H1 (cell line): ENCODE measurements at regions not wholly inside any gene's neighbourhood (a gene's known extent, or its start where the extent isn't known, plus 50 kb on each side); places are given as distances from the start of the nearest gene placed in this dataset.

Experiments
- CTCF ChIA-PET: fragments of 300-600 bp; sonication (Branson Sonifier 250); formaldehyde crosslinking; loops from one replicate; lab custom pipeline; 2021; ENCODE audit not compliant: partially characterized antibody; lab: Charles Lee
- POLR2A ChIA-PET: fragments of 300-600 bp; sonication (Branson Sonifier 250); formaldehyde crosslinking; loops from one replicate; lab custom pipeline; 2021; ENCODE audit warnings: inconsistent platforms; ENCODE audit not compliant: partially characterized antibody; lab: Charles Lee
- DNase-seq, 2 experiments: peaks; one replicate each; pipeline versions ENCODE4 v3.0.0 to v3.0.0-alpha.2; 2010 to 2022; ENCODE audit warnings: low spot score in 2 of 2, low read depth in 1 of 2, mixed read lengths in 1 of 2
- FAIRE-seq: peaks from 2 replicates; lab custom pipeline; 2011; peaks lifted over from hg19 to GRCh38; lab: Jason Lieb, UNC
- H2AFZ ChIP-seq: 2 replicates; pipeline ENCODE4 v1.8.1; 2012; ENCODE audit warnings: low read length, inconsistent platforms
- H2AK5ac ChIP-seq: 2 replicates; pipeline ENCODE4 v1.6.1; 2013; ENCODE audit warnings: low read depth, low read length
- H2BK120ac ChIP-seq: replicated peaks from 2 replicates; pipeline ENCODE3; 2013; ENCODE audit warnings: low read depth, low read length, inconsistent platforms
- H2BK12ac ChIP-seq: 2 replicates; pipeline ENCODE4 v1.6.1; 2013; ENCODE audit warnings: low read depth, low read length
- H2BK15ac ChIP-seq: 2 replicates; pipeline ENCODE4 v1.6.1; 2013; ENCODE audit warnings: low read length
- H2BK20ac ChIP-seq: 2 replicates; pipeline ENCODE4 v1.6.1; 2013; ENCODE audit warnings: low read length
- H2BK5ac ChIP-seq: 2 replicates; pipeline ENCODE4 v1.6.1; 2013; ENCODE audit warnings: low read depth, low read length
- H3K14ac ChIP-seq: 2 replicates; pipeline ENCODE4 v1.6.1; 2013; ENCODE audit warnings: inconsistent platforms; ENCODE audit not compliant: insufficient read length
- H3K18ac ChIP-seq: 2 replicates; pipeline ENCODE4 v1.6.1; 2013; ENCODE audit warnings: low read length; ENCODE audit errors: extremely low read depth
- H3K23ac ChIP-seq: 2 replicates; pipeline ENCODE4 v1.6.1; 2013; ENCODE audit warnings: inconsistent platforms; ENCODE audit not compliant: insufficient read length
- H3K23me2 ChIP-seq: 2 replicates; pipeline ENCODE4 v1.6.1; 2013; ENCODE audit warnings: low read depth, low read length
- H3K27ac ChIP-seq: 2 replicates; pipeline ENCODE4 v1.6.1; 2011; ENCODE audit warnings: low read depth, low read length, inconsistent platforms
- H3K27me3 ChIP-seq, 4 experiments: replicated peaks in 1 of 4; 1 replicate in 1 of 4; 2 replicates in 3 of 4; pipeline versions ENCODE4 v1.6.1 to v1.8.1; 2011 to 2013; ENCODE audit warnings: low read length in 3 of 4, mild to moderate bottlenecking in 3 of 4, inconsistent platforms in 2 of 4, mixed read lengths in 2 of 4, moderate library complexity in 1 of 4; ENCODE audit not compliant: control insufficient read depth in 3 of 4, insufficient read depth in 3 of 4; ENCODE audit errors: extremely low read depth in 1 of 4
- H3K36me3 ChIP-seq, 4 experiments: 2 replicates each; pipeline versions ENCODE4 v1.6.1 to v1.8.1; 2011 to 2013; ENCODE audit warnings: mild to moderate bottlenecking in 4 of 4, low read length in 3 of 4, moderate library complexity in 2 of 4, control low read depth in 1 of 4, inconsistent platforms in 1 of 4; ENCODE audit not compliant: insufficient read depth in 4 of 4, control insufficient read depth in 2 of 4
- H3K4ac ChIP-seq: replicated peaks from 2 replicates; pipeline ENCODE3; 2013; ENCODE audit warnings: low read length, low read depth, mixed read lengths, inconsistent platforms; ENCODE audit not compliant: insufficient read length
- H3K4me1 ChIP-seq, 4 experiments: replicated peaks in 1 of 4; 1 replicate in 1 of 4; 2 replicates in 3 of 4; pipeline versions ENCODE4 v1.6.1 to v1.8.1; 2011 to 2013; ENCODE audit warnings: low read length in 3 of 4, inconsistent platforms in 2 of 4, mixed read lengths in 1 of 4; ENCODE audit not compliant: insufficient read depth in 4 of 4, control insufficient read depth in 3 of 4
- H3K4me2 ChIP-seq, 2 experiments: 2 replicates each; pipeline versions ENCODE4 v1.6.1 to v1.8.1; 2011 to 2013; ENCODE audit warnings: low read depth in 2 of 2, low read length in 2 of 2, control low read depth in 1 of 2, inconsistent platforms in 1 of 2, mild to moderate bottlenecking in 1 of 2; ENCODE audit not compliant: insufficient read depth in 1 of 2
- H3K4me3 ChIP-seq, 4 experiments: fragments of 200-600, 300-600 bp in 1 of 4; sonication (generic), shearing (Covaris generic), sonication (Bioruptor Twin) in 1 of 4; 2 replicates each; pipeline versions ENCODE4 v1.5.1 to v1.8.1; 2011 to 2016; ENCODE audit warnings: low read length in 4 of 4, low read depth in 3 of 4, control low read depth in 2 of 4, inconsistent platforms in 2 of 4, mild to moderate bottlenecking in 2 of 4, mixed read lengths in 1 of 4, moderate library complexity in 1 of 4; ENCODE audit not compliant: insufficient read depth in 2 of 4; ENCODE audit errors: extremely low read depth in 1 of 4
- H3K56ac ChIP-seq: replicated peaks from 2 replicates; pipeline ENCODE3; 2013; ENCODE audit warnings: low read depth, mild to moderate bottlenecking, mixed read lengths, low read length, inconsistent platforms; ENCODE audit not compliant: insufficient read length
- H3K79me1 ChIP-seq: 2 replicates; pipeline ENCODE4 v1.6.1; 2013; ENCODE audit warnings: low read depth, low read length, control low read depth
- H3K79me2 ChIP-seq, 2 experiments: 2 replicates each; pipeline versions ENCODE4 v1.6.1 to v1.8.1; 2012 to 2013; ENCODE audit warnings: low read length in 2 of 2, mild to moderate bottlenecking in 2 of 2, inconsistent platforms in 1 of 2; ENCODE audit not compliant: insufficient read depth in 2 of 2, control insufficient read depth in 1 of 2
- H3K9ac ChIP-seq, 4 experiments: replicated peaks in 1 of 4; 1 replicate in 1 of 4; 2 replicates in 3 of 4; pipeline versions ENCODE4 v1.6.1 to v1.8.1; 2011 to 2013; ENCODE audit warnings: low read depth in 3 of 4, low read length in 3 of 4, control low read depth in 2 of 4, mild to moderate bottlenecking in 2 of 4, moderate library complexity in 2 of 4, inconsistent platforms in 1 of 4; ENCODE audit errors: extremely low read depth in 1 of 4
- H3K9me3 ChIP-seq, 2 experiments: 2 replicates each; pipeline versions ENCODE4 v1.6.1 to v1.8.1; 2012 to 2013; ENCODE audit warnings: mild to moderate bottlenecking in 2 of 2, moderate library complexity in 2 of 2, control low read depth in 1 of 2, inconsistent platforms in 1 of 2, low read depth in 1 of 2, low read length in 1 of 2, mixed read lengths in 1 of 2; ENCODE audit not compliant: insufficient read depth in 2 of 2
- H4K20me1 ChIP-seq, 2 experiments: replicated peaks in 1 of 2; 2 replicates each; pipeline versions ENCODE3 to v1.8.1; 2011 to 2013; ENCODE audit warnings: inconsistent platforms in 2 of 2, low read length in 2 of 2, mild to moderate bottlenecking in 1 of 2; ENCODE audit not compliant: insufficient read depth in 2 of 2, control insufficient read depth in 1 of 2
- H4K5ac ChIP-seq: 2 replicates; pipeline ENCODE4 v1.6.1; 2013; ENCODE audit warnings: low read length, low read depth, mixed read lengths, inconsistent platforms; ENCODE audit not compliant: insufficient read length
- H4K8ac ChIP-seq: 2 replicates; pipeline ENCODE4 v1.8.0; 2013; ENCODE audit warnings: mild to moderate bottlenecking, moderate library complexity, low read length, inconsistent platforms; ENCODE audit not compliant: insufficient read depth; ENCODE audit errors: extremely low read depth
- H4K91ac ChIP-seq: replicated peaks from 2 replicates; pipeline ENCODE3; 2013; ENCODE audit warnings: low read length, mixed read lengths, inconsistent platforms; ENCODE audit not compliant: insufficient read length
- HDAC2 ChIP-seq, 2 experiments: fragments of 300-600 bp in 1 of 2; sonication (generic) in 1 of 2; IDR thresholded peaks; 2 replicates each; pipeline ENCODE4 v1.6.1; 2011 to 2012; ENCODE audit warnings: low read depth in 2 of 2, low read length in 2 of 2, mild to moderate bottlenecking in 2 of 2, moderate library complexity in 2 of 2, borderline replicate concordance in 1 of 2, inconsistent platforms in 1 of 2
- HDAC6 ChIP-seq: IDR thresholded peaks from one replicate; pipeline ENCODE4 v1.7.1; 2012; ENCODE audit warnings: low read depth, mild to moderate bottlenecking, inconsistent platforms, low read length, moderate library complexity
- KDM4A ChIP-seq: IDR thresholded peaks from one replicate; pipeline ENCODE4 v1.7.1; 2012; ENCODE audit warnings: low read depth, mild to moderate bottlenecking, moderate library complexity, low read length, inconsistent platforms; ENCODE audit not compliant: severe bottlenecking
- KDM5A ChIP-seq: fragments of 200-600 bp; IDR thresholded peaks from 2 replicates; pipeline ENCODE4 v1.7.1; 2012; ENCODE audit warnings: mild to moderate bottlenecking, low read length, inconsistent platforms, mixed read lengths
- NANOG ChIP-seq: IDR thresholded peaks from 2 replicates; pipeline ENCODE4 v1.6.1; 2011; ENCODE audit warnings: low read length, low read depth, mild to moderate bottlenecking, inconsistent platforms; ENCODE audit not compliant: insufficient read depth, poor library complexity, severe bottlenecking
- RFX5 ChIP-seq: IDR thresholded peaks from 2 replicates; pipeline ENCODE4 v1.6.1; 2011; ENCODE audit warnings: low read depth, low read length, improper control_type of control experiment, borderline replicate concordance
- RXRA ChIP-seq: IDR thresholded peaks from 2 replicates; pipeline ENCODE4 v1.6.1; 2011; ENCODE audit warnings: low read depth, mild to moderate bottlenecking, low read length, moderate library complexity; ENCODE audit not compliant: insufficient read depth
- SAP30 ChIP-seq: fragments of 300-600 bp; sonication (generic); IDR thresholded peaks from 2 replicates; pipeline ENCODE4 v1.7.1; 2012; ENCODE audit warnings: low read length, moderate library complexity, mild to moderate bottlenecking, inconsistent platforms; ENCODE audit not compliant: insufficient read depth, insufficient replicate concordance
- SP1 ChIP-seq: IDR thresholded peaks from 2 replicates; pipeline ENCODE4 v1.6.1; 2011; ENCODE audit warnings: low read depth, low read length
- SP4 ChIP-seq: IDR thresholded peaks from 2 replicates; pipeline ENCODE4 v1.6.1; 2012; ENCODE audit warnings: low read length, inconsistent platforms
- ZNF274 ChIP-seq: IDR thresholded peaks from 2 replicates; pipeline ENCODE4 v1.7.0; 2012; ENCODE audit warnings: low read length, borderline replicate concordance; ENCODE audit errors: extremely low read depth
- WGBS, 2 experiments: shearing (Covaris generic) in 1 of 2; methylation state at CpG; one replicate each; pipeline versions ENCODE4 v1.1.6 to v1.1.7; 2013 to 2015; ENCODE audit warnings: low lambda C conversion rate in 2 of 2, mixed read lengths in 2 of 2, inconsistent platforms in 1 of 2, low coverage in 1 of 2, missing lambda C conversion rate in 1 of 2; ENCODE audit not compliant: insufficient replicate concordance in 2 of 2, insufficient coverage in 1 of 2, insufficient read length in 1 of 2; ENCODE audit errors: extremely low coverage in 1 of 2, missing lambda C conversion rate in 1 of 2; 5-methylcytosine and 5-hydroxymethylcytosine counted together
- TF ChIP-seq, protein P1 (sequence below): IDR thresholded peaks from 2 replicates; pipeline ENCODE4 v1.6.1; 2011; ENCODE audit warnings: low read length, improper control_type of control experiment

- CTCF ChIA-PET: interaction anchor here (0.6 to 1.6 kb wide), 2 partner anchors 10 to 415 kb away, joined by 3 to 6 read pairs; no protein-coding TSS in a partner anchor
- no peak for FAIRE-seq
- TF ChIP-seq, protein P1, sequence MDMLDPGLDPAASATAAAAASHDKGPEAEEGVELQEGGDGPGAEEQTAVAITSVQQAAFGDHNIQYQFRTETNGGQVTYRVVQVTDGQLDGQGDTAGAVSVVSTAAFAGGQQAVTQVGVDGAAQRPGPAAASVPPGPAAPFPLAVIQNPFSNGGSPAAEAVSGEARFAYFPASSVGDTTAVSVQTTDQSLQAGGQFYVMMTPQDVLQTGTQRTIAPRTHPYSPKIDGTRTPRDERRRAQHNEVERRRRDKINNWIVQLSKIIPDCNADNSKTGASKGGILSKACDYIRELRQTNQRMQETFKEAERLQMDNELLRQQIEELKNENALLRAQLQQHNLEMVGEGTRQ: no peak
- TF ChIP-seq KDM4A: no peak
- TF ChIP-seq HDAC2 (IDR thresholded peaks at IDR 0.05; ENCODE audit: borderline replicate concordance in 1 of 2, low read depth in 2 of 2, low read length in 2 of 2): no peak
- TF ChIP-seq KDM5A: no peak
- no peak for TF ChIP-seq ZNF274
- no peak for TF ChIP-seq SP4
- no peak for TF ChIP-seq SP1
- no peak for TF ChIP-seq SAP30
- no peak for TF ChIP-seq HDAC6
- no peak for TF ChIP-seq RFX5
- no peak for TF ChIP-seq RXRA
- no peak for TF ChIP-seq NANOG
Measured at GRCh38 chr14:81903477-81903876, 369.8 kb upstream of the SEL1L start.

More at GRCh38 chr14:81903477-81903876, 369.8 kb upstream of the SEL1L start:
- Histone ChIP-seq H3K36me3 (no peaks in the 10 kb centered on the region), H2BK120ac (no peak overlapping the region), H4K5ac (no peak overlapping the region), H3K27ac (no peak overlapping the region), H3K4ac (no peak overlapping the region), H4K91ac (no peak overlapping the region), H3K23me2 (no peaks in the 10 kb centered on the region), H2BK12ac (no peak overlapping the region), H3K4me3 (no peak overlapping the region), H2AFZ (no peak overlapping the region), H4K8ac (no peak overlapping the region), H2BK15ac (no peak overlapping the region), H2BK20ac (no peak overlapping the region), H3K14ac (no peak overlapping the region), H3K23ac (no peak overlapping the region), H3K4me2 (no peak overlapping the region), H2AK5ac (no peak overlapping the region), H3K79me1 (no peaks in the 10 kb centered on the region), H3K9me3 (peaks cover 0 to 6% of the 10 kb centered on the region in 2 experiments; a peak in 1 of 4 replicates), H3K9ac (no peak overlapping the region), H2BK5ac (no peak overlapping the region), H3K18ac (no peak overlapping the region), H3K4me1 (no peaks in the 10 kb centered on the region), H3K56ac (no peak overlapping the region), H3K27me3 (no peaks in the 10 kb centered on the region), H4K20me1 (no peaks in the 10 kb centered on the region), H3K79me2 (no peaks in the 10 kb centered on the region)
- POLR2A ChIA-PET: no interaction called here
- no peak for DNase-seq
- WGBS, 2 experiments: 95% methylated on average over 5 of the region's 5 CpGs; no CpG with 5 or more reads in 1 of the 2 experiments
